ENCODE measurements at regions not wholly inside any gene's neighbourhood (a gene's known extent, or its start where the extent isn't known, plus 50 kb on each side); places are given as distances from the start of the nearest gene placed in this dataset.
"Not testable (repeated sequence)": the region's sequence is repeated elsewhere in the genome, so short reads cannot be mapped to it uniquely, and the experiment has no call there.

GRCh38 chr3:69499422-69499821, 113.5 kb upstream of the FRMD4B start:
- Mint-ChIP-seq H3K4me1 (no peaks in the 10 kb centered on the region), H3K27ac (no peak overlapping the region)

GRCh38 chr3:69496856-69497255, 111.0 kb upstream of the FRMD4B start:
- no peak for ATAC-seq
- Mint-ChIP-seq H3K4me3 (no peak overlapping the region), H3K4me1 (no peaks in the 10 kb centered on the region), H3K27ac (no peak overlapping the region), H3K36me3 (no peaks in the 10 kb centered on the region), H3K9me3 (no peaks in the 10 kb centered on the region)
- DNase-seq (ENCODE audit: low spot score in 2 of 2): no peak

More at GRCh38 chr3:69499422-69499821, 113.5 kb upstream of the FRMD4B start:
- H3K9me3 Mint-ChIP-seq: no peaks in the 10 kb centered on the region
- no peaks in the 10 kb centered on the region for H3K36me3 Mint-ChIP-seq
- DNase-seq (ENCODE audit: low spot score in 2 of 2): no peak
- no peak overlapping the region for H3K4me3 Mint-ChIP-seq
- ATAC-seq: no peak

DNA sequence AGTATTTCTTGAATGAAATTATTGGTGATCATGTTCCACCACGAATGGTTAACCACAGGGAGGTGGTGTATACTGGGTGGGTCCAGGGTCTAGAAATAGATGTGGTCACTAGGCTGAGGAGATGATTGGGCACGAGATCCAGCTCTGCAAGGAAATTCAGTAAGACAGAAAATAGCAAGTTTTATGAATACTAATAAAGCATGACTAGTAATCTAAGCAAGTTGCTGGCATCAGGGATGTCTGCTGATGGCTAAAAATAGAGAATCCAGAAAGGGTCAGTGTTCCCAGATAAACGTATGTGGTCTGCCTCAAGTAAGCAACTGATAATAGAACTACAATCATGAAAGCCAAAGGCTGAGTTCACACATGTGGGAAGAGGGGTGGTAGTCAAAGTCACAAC, 108.3 kb upstream of the FRMD4B start:
- Mint-ChIP-seq H3K4me1 (no peaks in the 10 kb centered on the region), H3K27ac (no peak overlapping the region), H3K9me3 (no peaks in the 10 kb centered on the region), H3K36me3 (no peaks in the 10 kb centered on the region), H3K4me3 (no peak overlapping the region)
- DNase-seq (ENCODE audit: low spot score in 2 of 2) (no peak), ATAC-seq (no peak)

GRCh38 chr3:69493157-69493556, 107.3 kb upstream of the FRMD4B start:
- H3K36me3 Mint-ChIP-seq: no peaks in the 10 kb centered on the region
- no peak overlapping the region for H3K27ac Mint-ChIP-seq
- H3K9me3 Mint-ChIP-seq: no peaks in the 10 kb centered on the region
- no peak overlapping the region for H3K4me3 Mint-ChIP-seq
- ATAC-seq (no peak), DNase-seq (ENCODE audit: low spot score in 2 of 2) (no peak)
- H3K4me1 Mint-ChIP-seq: no peaks in the 10 kb centered on the region

DNA sequence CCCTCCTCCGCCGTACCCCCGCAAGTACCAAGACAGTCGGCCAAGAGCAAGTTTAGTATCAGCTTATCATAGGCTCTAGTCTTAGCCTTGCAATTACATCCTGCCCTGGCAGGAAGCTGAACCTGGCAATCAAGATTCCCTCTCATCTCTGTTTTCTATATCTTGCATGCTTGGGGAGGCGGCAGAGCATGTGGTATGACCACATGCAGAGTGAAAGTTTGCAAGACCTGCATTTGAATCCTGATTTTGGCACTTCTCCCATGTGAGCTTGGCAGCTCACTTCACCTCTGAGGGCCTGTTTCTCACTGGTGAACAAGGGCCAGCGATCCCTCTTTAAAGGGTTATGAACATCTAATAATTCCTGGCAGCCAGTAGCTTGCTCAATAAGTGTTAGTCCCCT, 106.1 kb upstream of the FRMD4B start:
- Mint-ChIP-seq H3K9me3 (no peaks in the 10 kb centered on the region), H3K27ac (no peak overlapping the region), H3K36me3 (no peaks in the 10 kb centered on the region), H3K4me1 (no peaks in the 10 kb centered on the region), H3K4me3 (no peak overlapping the region)
- no peak for ATAC-seq
- no peak for DNase-seq (ENCODE audit: low spot score in 2 of 2)

DNA sequence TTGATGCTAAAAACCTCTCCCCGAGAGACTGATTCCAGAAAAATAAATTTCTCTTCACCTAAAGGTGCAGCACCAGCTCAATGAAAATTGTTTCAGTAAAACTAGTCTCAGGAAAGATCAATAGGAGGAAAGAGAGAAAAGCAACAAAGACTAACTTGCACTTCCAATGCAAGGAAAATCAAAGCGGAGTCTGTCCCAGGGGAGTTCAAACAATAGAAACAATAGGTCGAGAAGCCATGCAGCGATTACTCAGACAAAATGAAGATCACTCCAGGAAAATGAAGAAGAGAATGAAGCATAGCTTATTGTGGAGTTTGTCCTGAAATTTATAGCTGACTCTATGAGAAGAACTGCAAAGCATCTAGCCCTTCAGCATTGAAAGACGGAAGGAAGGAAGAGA, 105.1 kb upstream of the FRMD4B start:
- no peak for DNase-seq (ENCODE audit: low spot score in 2 of 2)
- Mint-ChIP-seq H3K4me1 (no peaks in the 10 kb centered on the region), H3K27ac (no peak overlapping the region), H3K9me3 (no peaks in the 10 kb centered on the region), H3K36me3 (no peaks in the 10 kb centered on the region), H3K4me3 (no peak overlapping the region)
- no peak for ATAC-seq

- ATAC-seq: no peak
Measured at GRCh38 chr3:69490235-69490634, 104.3 kb upstream of the FRMD4B start.

DNA sequence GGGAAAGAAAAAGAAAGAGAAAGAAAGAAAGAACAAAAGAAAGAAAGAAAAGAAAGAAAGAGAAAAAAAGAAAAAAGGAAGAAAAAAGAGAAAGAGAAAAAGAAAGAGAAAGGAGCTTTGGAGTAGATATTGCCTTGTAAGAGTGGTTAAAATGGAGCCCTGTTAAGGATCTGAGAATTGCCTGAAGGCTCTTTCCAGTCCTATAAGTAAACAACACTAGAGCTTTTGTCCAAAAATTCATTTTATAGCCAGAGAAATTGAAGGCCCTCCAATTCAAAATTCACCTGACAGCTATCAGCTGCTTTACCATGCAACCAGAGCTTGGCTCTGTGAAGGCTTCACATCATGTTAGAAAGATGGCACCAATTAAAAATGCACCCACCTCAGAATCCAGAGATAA, 102.1 kb upstream of the FRMD4B start:
- Mint-ChIP-seq H3K4me1 (no peaks in the 10 kb centered on the region), H3K4me3 (no peak overlapping the region), H3K27ac (no peak overlapping the region), H3K9me3 (no peaks in the 10 kb centered on the region), H3K36me3 (no peaks in the 10 kb centered on the region)
- ATAC-seq: no peak
- no peak for DNase-seq (ENCODE audit: low spot score in 2 of 2)

More at GRCh38 chr3:69490235-69490634, 104.3 kb upstream of the FRMD4B start:
- DNase-seq (ENCODE audit: low spot score in 2 of 2): no peak
- H3K27ac Mint-ChIP-seq: no peak overlapping the region
- no peaks in the 10 kb centered on the region for H3K36me3 Mint-ChIP-seq
- H3K9me3 Mint-ChIP-seq: no peaks in the 10 kb centered on the region
- no peak overlapping the region for H3K4me3 Mint-ChIP-seq
- H3K4me1 Mint-ChIP-seq: no peaks in the 10 kb centered on the region

DNA sequence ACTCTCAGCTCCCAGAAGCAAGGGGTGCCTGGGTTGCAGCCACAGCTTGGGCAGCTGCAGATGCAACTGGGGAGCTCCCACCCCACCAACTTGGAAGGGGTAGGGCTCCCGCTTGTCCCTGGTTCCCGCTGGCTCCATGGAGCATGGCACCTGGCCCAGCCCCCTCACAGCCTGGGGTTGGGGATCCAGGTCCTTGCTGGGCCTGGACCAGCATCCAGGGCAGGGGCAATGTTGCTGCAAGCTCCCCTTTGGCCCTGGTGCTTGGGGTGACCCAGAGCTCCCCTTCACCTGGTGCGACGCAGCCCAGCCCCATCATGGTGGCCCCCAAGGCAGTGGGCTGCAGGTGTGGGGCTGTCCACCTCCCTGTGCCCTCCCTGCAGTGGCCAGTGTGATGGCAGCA, 99.6 kb upstream of the FRMD4B start:
- ATAC-seq: peak; percentile 28

GRCh38 chr3:69484507-69485393, 98.9 kb upstream of the FRMD4B start:
- Mint-ChIP-seq H3K4me1 (no peaks in the 10 kb centered on the region), H3K4me3 (no peak overlapping the region), H3K36me3 (no peaks in the 10 kb centered on the region), H3K9me3 (no peaks in the 10 kb centered on the region), H3K27ac (no peak overlapping the region)
- ATAC-seq (peak; percentile 46), DNase-seq (ENCODE audit: low spot score in 2 of 2) (no peak)

More for the DNA sequence above, 99.6 kb upstream of the FRMD4B start:
- Mint-ChIP-seq H3K4me3 (no peak overlapping the region), H3K9me3 (no peaks in the 10 kb centered on the region), H3K4me1 (no peaks in the 10 kb centered on the region), H3K27ac (no peak overlapping the region), H3K36me3 (no peaks in the 10 kb centered on the region)
- no peak for DNase-seq (ENCODE audit: low spot score in 2 of 2)

GRCh38 chr3:69483449-69483848, 97.6 kb upstream of the FRMD4B start:
- H3K9me3 Mint-ChIP-seq: no peaks in the 10 kb centered on the region
- no peaks in the 10 kb centered on the region for H3K4me1 Mint-ChIP-seq
- ATAC-seq (no peak), DNase-seq (ENCODE audit: low spot score in 2 of 2) (no peak)
- no peak overlapping the region for H3K4me3 Mint-ChIP-seq
- no peak overlapping the region for H3K27ac Mint-ChIP-seq
- no peaks in the 10 kb centered on the region for H3K36me3 Mint-ChIP-seq

DNA sequence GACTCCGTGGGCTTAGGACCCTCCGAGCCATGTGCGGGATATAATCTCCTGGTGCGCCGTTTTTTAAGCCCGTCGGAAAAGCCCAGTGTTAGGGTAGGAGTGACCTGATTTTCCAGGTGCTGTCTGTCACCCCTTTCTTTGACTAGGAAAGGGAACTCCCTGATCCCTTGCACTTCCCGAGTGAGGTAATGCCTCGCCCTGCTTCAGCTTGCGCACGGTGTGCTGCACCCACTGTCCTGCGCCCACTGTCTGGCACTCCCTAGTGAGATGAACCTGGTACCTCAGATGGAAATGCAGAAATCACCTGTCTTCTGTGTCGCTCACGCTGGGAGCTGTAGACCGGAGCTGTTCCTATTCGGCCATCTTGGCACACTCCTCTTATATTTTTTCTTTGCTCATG, 95.1 kb upstream of the FRMD4B start:
- H3K9me3 Mint-ChIP-seq, ATAC-seq: not testable (repeated sequence)

GRCh38 chr3:69474186-69474585, 88.3 kb upstream of the FRMD4B start:
- H3K27ac Mint-ChIP-seq: no peak overlapping the region
- H3K9me3 Mint-ChIP-seq: no peaks in the 10 kb centered on the region
- H3K36me3 Mint-ChIP-seq: no peaks in the 10 kb centered on the region
- no peak for ATAC-seq
- DNase-seq (ENCODE audit: low spot score in 2 of 2): no peak
- no peaks in the 10 kb centered on the region for H3K4me1 Mint-ChIP-seq
- no peak overlapping the region for H3K4me3 Mint-ChIP-seq

More for the DNA sequence above, 95.1 kb upstream of the FRMD4B start:
- H3K27ac Mint-ChIP-seq; DNase-seq (ENCODE audit: low spot score in 2 of 2); H3K4me1 Mint-ChIP-seq; H3K4me3 Mint-ChIP-seq; H3K36me3 Mint-ChIP-seq: not testable (repeated sequence)

- H3K36me3 Mint-ChIP-seq: no peaks in the 10 kb centered on the region
- no peak overlapping the region for H3K4me3 Mint-ChIP-seq
- no peak overlapping the region for H3K27ac Mint-ChIP-seq
- H3K9me3 Mint-ChIP-seq: no peaks in the 10 kb centered on the region
- no peak for ATAC-seq
- no peak for DNase-seq (ENCODE audit: low spot score in 2 of 2)
- no peaks in the 10 kb centered on the region for H3K4me1 Mint-ChIP-seq
Measured at GRCh38 chr3:69472093-69472492, 86.2 kb upstream of the FRMD4B start.

DNA sequence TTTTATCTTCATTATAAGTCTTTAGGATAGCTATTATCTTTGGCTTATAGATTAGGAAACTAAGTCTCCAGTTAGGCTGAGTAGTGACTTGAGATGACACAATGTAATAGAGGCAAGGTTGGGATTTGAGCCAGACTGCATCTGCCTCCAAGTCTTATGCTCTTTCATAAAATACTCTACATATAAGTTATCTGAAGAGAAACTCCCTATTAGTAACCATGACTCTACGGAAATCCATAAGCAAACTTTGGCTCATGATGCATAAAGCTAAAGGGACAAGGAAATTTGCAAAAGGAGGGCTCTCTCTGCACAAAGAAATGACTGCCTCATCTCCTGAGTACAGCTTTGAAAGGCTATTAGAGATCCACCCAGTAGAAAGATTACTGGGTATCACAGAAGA, 77.6 kb upstream of the FRMD4B start:
- H3K4me3 Mint-ChIP-seq: no peak overlapping the region
- no peaks in the 10 kb centered on the region for H3K9me3 Mint-ChIP-seq
- H3K36me3 Mint-ChIP-seq: no peaks in the 10 kb centered on the region
- ATAC-seq (no peak), DNase-seq (ENCODE audit: low spot score in 2 of 2) (no peak)
- no peak overlapping the region for H3K27ac Mint-ChIP-seq
- no peaks in the 10 kb centered on the region for H3K4me1 Mint-ChIP-seq

- Mint-ChIP-seq H3K4me1 (no peaks in the 10 kb centered on the region), H3K9me3 (no peaks in the 10 kb centered on the region), H3K36me3 (no peaks in the 10 kb centered on the region), H3K4me3 (no peak overlapping the region), H3K27ac (no peak overlapping the region)
- peak; percentile 19 for ATAC-seq
- no peak for DNase-seq (ENCODE audit: low spot score in 2 of 2)
Measured at GRCh38 chr3:69462826-69463100, 76.9 kb upstream of the FRMD4B start.

Data from stimulated activated effector memory CD8-positive, alpha-beta T cell treated with anti-CD3 and anti-CD28 coated beads, Interleukin-12 subunit alpha, Interleukin-12 subunit beta, amount 100 ng/mL, for 72 hours (primary cell).